HL-60 (cell line): ENCODE measurements at regions not wholly inside any gene's neighbourhood (a gene's known extent, or its start where the extent isn't known, plus 50 kb on each side); places are given as distances from the start of the nearest gene placed in this dataset.
"Not testable (repeated sequence)": the region's sequence is repeated elsewhere in the genome, so short reads cannot be mapped to it uniquely, and the experiment has no call there.

Experiments
- DNase-seq, 2 experiments: peaks; one replicate each; pipeline ENCODE4 v3.0.0-alpha.2; 2010 to 2020; ENCODE audit warnings: low read depth in 1 of 2, low spot score in 1 of 2
- H3K27ac ChIP-seq: fragments of 250-450 bp; sonication (Bioruptor Pico); replicated peaks from 2 replicates; pipeline ENCODE4 v1.5.1; 2020; ENCODE audit warnings: mild to moderate bottlenecking, moderate library complexity
- H3K27me3 ChIP-seq: fragments of 250-450 bp; sonication (Bioruptor Pico); 2 replicates; pipeline ENCODE4 v1.5.1; 2021; ENCODE audit warnings: mild to moderate bottlenecking, moderate library complexity; ENCODE audit not compliant: insufficient read depth, poor library complexity, severe bottlenecking
- H3K4me3 ChIP-seq: replicated peaks from 2 replicates; pipeline ENCODE4 v1.5.1; 2011; ENCODE audit warnings: mild to moderate bottlenecking, control low read depth, low read length; ENCODE audit not compliant: insufficient read depth
- GABPA ChIP-seq: IDR thresholded peaks from 2 replicates; pipeline ENCODE4 v1.6.1; 2012; ENCODE audit warnings: low read depth
- POLR2AphosphoS5 ChIP-seq: IDR thresholded peaks from 2 replicates; pipeline ENCODE4 v1.6.1; 2012; ENCODE audit warnings: low read depth
- SPI1 ChIP-seq: IDR thresholded peaks from 2 replicates; pipeline ENCODE4 v1.6.1; 2012; ENCODE audit warnings: low read depth, mild to moderate bottlenecking, borderline replicate concordance
- TF ChIP-seq, protein P1 (sequence below): IDR thresholded peaks from 2 replicates; pipeline ENCODE4 v1.6.1; 2012; ENCODE audit warnings: low read depth; ENCODE audit not compliant: insufficient replicate concordance
- TF ChIP-seq, protein P2 (sequence below): IDR thresholded peaks from one replicate; pipeline ENCODE4 v1.5.1; 2011; ENCODE audit warnings: low read length, control low read depth, inconsistent platforms; ENCODE audit not compliant: insufficient read depth

DNA sequence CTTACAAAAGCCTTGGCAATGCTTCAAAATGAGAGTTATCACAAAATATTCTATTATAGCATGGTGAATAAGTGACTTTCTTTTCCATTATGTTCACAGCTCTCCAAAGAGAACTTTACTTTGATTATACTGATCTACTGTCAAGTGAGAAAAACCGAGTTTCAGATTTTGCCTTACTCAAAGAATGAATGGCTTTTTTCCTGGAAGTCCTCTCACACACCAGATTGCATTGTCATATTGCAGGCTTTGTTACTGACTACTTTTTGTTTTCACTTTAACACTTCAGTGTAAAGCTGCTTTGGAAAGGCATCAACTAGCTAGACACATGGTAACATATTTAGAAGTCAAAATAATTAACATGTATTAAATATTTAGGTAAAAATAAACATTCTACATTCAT lies 765.2 kb upstream of the NUDT12 start:
- H3K27ac ChIP-seq = no peak overlapping the region
- H3K27me3 ChIP-seq = no peaks in the 10 kb centered on the region
- no peak overlapping the region for H3K4me3 ChIP-seq
- no peak for DNase-seq
- TF ChIP-seq POLR2AphosphoS5 = no peak

DNA sequence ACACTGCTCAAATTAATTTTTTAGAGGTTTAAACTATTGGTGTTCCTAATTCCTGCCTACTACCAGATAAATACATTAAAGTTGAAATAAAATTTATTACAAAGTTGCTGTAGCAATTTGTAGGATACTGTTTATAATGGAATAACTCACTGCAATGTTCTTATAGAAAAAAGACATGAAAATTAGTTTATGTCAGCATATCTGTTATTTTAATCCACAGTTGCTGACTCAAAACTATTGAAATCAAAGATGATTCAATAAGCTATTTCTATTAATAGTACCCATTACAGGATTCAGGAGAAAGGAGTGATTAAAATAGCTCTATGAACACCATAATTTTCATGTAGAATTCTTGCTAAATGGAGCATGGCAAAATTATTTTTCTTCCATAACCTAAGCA lies 764.4 kb upstream of the NUDT12 start:
- Histone ChIP-seq H3K4me3 (no peak overlapping the region), H3K27ac (no peak overlapping the region), H3K27me3 (no peaks in the 10 kb centered on the region)
- no peak for TF ChIP-seq GABPA
- TF ChIP-seq, protein P1, sequence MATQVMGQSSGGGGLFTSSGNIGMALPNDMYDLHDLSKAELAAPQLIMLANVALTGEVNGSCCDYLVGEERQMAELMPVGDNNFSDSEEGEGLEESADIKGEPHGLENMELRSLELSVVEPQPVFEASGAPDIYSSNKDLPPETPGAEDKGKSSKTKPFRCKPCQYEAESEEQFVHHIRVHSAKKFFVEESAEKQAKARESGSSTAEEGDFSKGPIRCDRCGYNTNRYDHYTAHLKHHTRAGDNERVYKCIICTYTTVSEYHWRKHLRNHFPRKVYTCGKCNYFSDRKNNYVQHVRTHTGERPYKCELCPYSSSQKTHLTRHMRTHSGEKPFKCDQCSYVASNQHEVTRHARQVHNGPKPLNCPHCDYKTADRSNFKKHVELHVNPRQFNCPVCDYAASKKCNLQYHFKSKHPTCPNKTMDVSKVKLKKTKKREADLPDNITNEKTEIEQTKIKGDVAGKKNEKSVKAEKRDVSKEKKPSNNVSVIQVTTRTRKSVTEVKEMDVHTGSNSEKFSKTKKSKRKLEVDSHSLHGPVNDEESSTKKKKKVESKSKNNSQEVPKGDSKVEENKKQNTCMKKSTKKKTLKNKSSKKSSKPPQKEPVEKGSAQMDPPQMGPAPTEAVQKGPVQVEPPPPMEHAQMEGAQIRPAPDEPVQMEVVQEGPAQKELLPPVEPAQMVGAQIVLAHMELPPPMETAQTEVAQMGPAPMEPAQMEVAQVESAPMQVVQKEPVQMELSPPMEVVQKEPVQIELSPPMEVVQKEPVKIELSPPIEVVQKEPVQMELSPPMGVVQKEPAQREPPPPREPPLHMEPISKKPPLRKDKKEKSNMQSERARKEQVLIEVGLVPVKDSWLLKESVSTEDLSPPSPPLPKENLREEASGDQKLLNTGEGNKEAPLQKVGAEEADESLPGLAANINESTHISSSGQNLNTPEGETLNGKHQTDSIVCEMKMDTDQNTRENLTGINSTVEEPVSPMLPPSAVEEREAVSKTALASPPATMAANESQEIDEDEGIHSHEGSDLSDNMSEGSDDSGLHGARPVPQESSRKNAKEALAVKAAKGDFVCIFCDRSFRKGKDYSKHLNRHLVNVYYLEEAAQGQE = no peak
- no peak for TF ChIP-seq POLR2AphosphoS5
- TF ChIP-seq SPI1 = no peak
- TF ChIP-seq, protein P2, sequence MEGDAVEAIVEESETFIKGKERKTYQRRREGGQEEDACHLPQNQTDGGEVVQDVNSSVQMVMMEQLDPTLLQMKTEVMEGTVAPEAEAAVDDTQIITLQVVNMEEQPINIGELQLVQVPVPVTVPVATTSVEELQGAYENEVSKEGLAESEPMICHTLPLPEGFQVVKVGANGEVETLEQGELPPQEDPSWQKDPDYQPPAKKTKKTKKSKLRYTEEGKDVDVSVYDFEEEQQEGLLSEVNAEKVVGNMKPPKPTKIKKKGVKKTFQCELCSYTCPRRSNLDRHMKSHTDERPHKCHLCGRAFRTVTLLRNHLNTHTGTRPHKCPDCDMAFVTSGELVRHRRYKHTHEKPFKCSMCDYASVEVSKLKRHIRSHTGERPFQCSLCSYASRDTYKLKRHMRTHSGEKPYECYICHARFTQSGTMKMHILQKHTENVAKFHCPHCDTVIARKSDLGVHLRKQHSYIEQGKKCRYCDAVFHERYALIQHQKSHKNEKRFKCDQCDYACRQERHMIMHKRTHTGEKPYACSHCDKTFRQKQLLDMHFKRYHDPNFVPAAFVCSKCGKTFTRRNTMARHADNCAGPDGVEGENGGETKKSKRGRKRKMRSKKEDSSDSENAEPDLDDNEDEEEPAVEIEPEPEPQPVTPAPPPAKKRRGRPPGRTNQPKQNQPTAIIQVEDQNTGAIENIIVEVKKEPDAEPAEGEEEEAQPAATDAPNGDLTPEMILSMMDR = no peak
- DNase-seq = no peak

DNA sequence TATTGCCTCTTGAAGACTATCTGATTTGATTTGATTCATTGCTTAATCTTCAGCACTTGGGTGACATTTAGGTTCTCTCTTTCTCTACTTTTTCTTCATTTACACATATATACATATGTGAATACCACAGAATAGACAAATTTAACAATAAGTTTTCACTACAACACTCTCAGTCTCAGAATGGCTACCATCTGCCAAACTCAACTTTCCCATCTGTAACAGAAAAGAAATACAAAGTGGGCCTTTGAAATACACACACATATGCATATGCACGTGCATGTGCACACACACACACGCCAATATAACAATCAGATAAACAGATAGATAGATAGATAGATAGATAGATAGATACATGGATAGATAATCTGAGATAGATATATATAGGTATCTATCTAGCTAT lies 762.8 kb upstream of the NUDT12 start:
- TF ChIP-seq, protein P2 = no peak
- TF ChIP-seq GABPA (no peak), POLR2AphosphoS5 (no peak), SPI1 (no peak)
- TF ChIP-seq, protein P1 = no peak
- no peak overlapping the region for H3K27ac ChIP-seq
- H3K4me3 ChIP-seq = no peak overlapping the region
- no peaks in the 10 kb centered on the region for H3K27me3 ChIP-seq
- no peak for DNase-seq

DNA sequence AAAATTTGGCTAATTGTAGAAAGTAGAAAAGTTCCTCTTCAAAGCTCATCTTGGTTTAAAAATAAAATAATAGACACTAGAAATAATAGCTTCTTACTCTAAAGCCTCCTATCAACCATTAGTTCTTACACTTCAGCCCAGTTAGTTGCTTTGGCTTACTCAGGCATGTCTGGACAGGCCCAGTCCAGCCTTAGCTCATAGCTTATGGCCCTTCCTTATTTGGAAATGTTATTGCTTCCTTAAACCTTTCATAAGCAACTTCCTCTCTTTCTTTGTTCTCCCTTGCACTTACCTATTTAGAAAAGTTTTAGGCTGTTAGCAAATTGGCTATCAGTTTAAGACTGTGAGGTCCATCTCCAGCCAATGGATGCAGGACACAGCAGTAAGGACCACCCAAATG lies 754.1 kb upstream of the NUDT12 start:
- peak in 1 of 2 experiments; percentile 1 for DNase-seq

DNA sequence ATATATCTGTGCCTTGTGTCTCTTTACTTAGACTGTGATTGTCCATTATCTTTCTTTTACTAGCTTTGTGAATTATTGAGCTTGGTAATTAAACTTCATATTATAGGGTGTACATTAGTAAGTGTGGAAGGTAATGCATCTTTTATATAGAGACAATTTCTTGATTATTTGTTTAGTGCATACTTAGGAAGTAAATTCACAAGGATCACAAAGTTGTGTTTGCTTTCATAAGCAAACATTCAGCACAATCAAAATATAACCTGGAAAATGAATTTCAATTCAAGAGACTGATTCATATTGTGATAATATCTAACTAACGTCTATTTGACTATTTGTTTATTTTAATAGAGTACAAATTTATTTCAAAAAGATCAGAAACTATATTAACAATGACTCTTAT lies 749.9 kb upstream of the NUDT12 start:
- H3K27ac ChIP-seq = no peak overlapping the region
- TF ChIP-seq, protein P1 = no peak
- TF ChIP-seq GABPA = no peak
- TF ChIP-seq, protein P2 = no peak
- TF ChIP-seq POLR2AphosphoS5 = no peak
- TF ChIP-seq SPI1 = no peak

More for the DNA sequence above, 754.1 kb upstream of the NUDT12 start:
- not testable (repeated sequence) for H3K27ac ChIP-seq, H3K27me3 ChIP-seq, H3K4me3 ChIP-seq

More for the DNA sequence above, 749.9 kb upstream of the NUDT12 start:
- Histone ChIP-seq H3K27me3 (no peaks in the 10 kb centered on the region), H3K4me3 (no peak overlapping the region)
- no peak for DNase-seq
